HG03045 (cell line): ENCODE measurements at regions not wholly inside any gene's neighbourhood (a gene's known extent, or its start where the extent isn't known, plus 50 kb on each side); places are given as distances from the start of the nearest gene placed in this dataset.
A peak's percentile ranks its signal among the peaks of the same experiment; 100 is the strongest.

Source experiments
- ATAC-seq: cut with Tn5 transposase; IDR thresholded peaks from one replicate; pipeline ENCODE4 v1.9.1; 2021; ENCODE audit warnings: mild to moderate bottlenecking, moderate library complexity; ENCODE audit not compliant: unreplicated experiment

GRCh38 chr9:16025627-16026026 is 472.8 kb downstream of the CCDC171 start:
- no peak for ATAC-seq

GRCh38 chr9:16026886-16027285 is 474.0 kb downstream of the CCDC171 start:
- ATAC-seq: no peak

- ATAC-seq: no peak
Observed at GRCh38 chr9:16028548-16028947, 475.7 kb downstream of the CCDC171 start.

GRCh38 chr9:16029046-16029615 is 476.3 kb downstream of the CCDC171 start:
- ATAC-seq: no peak

- ATAC-seq: no peak
Observed at GRCh38 chr9:16029796-16030363, 477.0 kb downstream of the CCDC171 start.

- ATAC-seq: peak; percentile 91
Observed at GRCh38 chr9:16030528-16031185, 477.8 kb downstream of the CCDC171 start.

- no peak for ATAC-seq
Observed at GRCh38 chr9:16031486-16031885, 478.6 kb downstream of the CCDC171 start.

- ATAC-seq: no peak
Observed at GRCh38 chr9:16031971-16032370, 479.1 kb downstream of the CCDC171 start.

- ATAC-seq: no peak
Observed at GRCh38 chr9:16032799-16033198, 480.0 kb downstream of the CCDC171 start.

- no peak for ATAC-seq
Observed at GRCh38 chr9:16033253-16033652, 480.4 kb downstream of the CCDC171 start.

GRCh38 chr9:16033921-16034691 is 481.3 kb downstream of the CCDC171 start:
- no peak for ATAC-seq

- no peak for ATAC-seq
Observed at GRCh38 chr9:16039218-16039987, 486.6 kb downstream of the CCDC171 start.

GRCh38 chr9:16039988-16040761 is 487.3 kb downstream of the CCDC171 start:
- ATAC-seq: no peak

GRCh38 chr9:16043756-16044578 is 491.1 kb downstream of the CCDC171 start:
- ATAC-seq: no peak

- ATAC-seq: no peak
Observed at GRCh38 chr9:16044579-16044881, 491.7 kb downstream of the CCDC171 start.

GRCh38 chr9:16045651-16046280 is 492.9 kb downstream of the CCDC171 start:
- no peak for ATAC-seq

GRCh38 chr9:16046713-16047112 is 493.9 kb downstream of the CCDC171 start:
- no peak for ATAC-seq

- no peak for ATAC-seq
Observed at GRCh38 chr9:16048129-16048528, 495.3 kb downstream of the CCDC171 start.

- no peak for ATAC-seq
Observed at GRCh38 chr9:16052146-16052545, 499.3 kb downstream of the CCDC171 start.
